Liver (tissue), 3 donors: ENCODE measurements at regions not wholly inside any gene's neighbourhood (a gene's known extent, or its start where the extent isn't known, plus 50 kb on each side); places are given as distances from the start of the nearest gene placed in this dataset.

Source experiments
- ATF3 ChIP-seq: IDR thresholded peaks from 2 replicates; pipeline ENCODE4 v1.6.1; 2016; ENCODE audit warnings: antibody characterized with exemption
- CTCF ChIP-seq: fragments of 150-350 bp; IDR thresholded peaks from 2 replicates; pipeline ENCODE4 v1.5.1; 2017; ENCODE audit warnings: improper control_type of control experiment, low read depth, low read length; ENCODE audit not compliant: missing input control
- EGR1 ChIP-seq, 2 donors: IDR thresholded peaks; 2 replicates each; pipeline ENCODE4 v1.6.1; 2016 to 2018; ENCODE audit warnings: antibody characterized with exemption in 2 of 2, low read depth in 2 of 2
- FOXA2 ChIP-seq: IDR thresholded peaks from 2 replicates; pipeline ENCODE4 v1.6.1; 2016; ENCODE audit warnings: antibody characterized with exemption
- GABPA ChIP-seq, 2 donors: IDR thresholded peaks in 1 of 2; conservative IDR thresholded peaks in 1 of 2; 2 replicates each; pipeline ENCODE4 v1.6.1; 2016; ENCODE audit warnings: antibody characterized with exemption in 2 of 2, mild to moderate bottlenecking in 1 of 2, moderate library complexity in 1 of 2
- HNF4A ChIP-seq, 2 donors: conservative IDR thresholded peaks; 2 replicates each; pipeline ENCODE4 v1.6.1; 2016; ENCODE audit warnings: antibody characterized with exemption in 2 of 2, mild to moderate bottlenecking in 2 of 2
- JUND ChIP-seq, 2 donors: IDR thresholded peaks; 2 replicates each; pipeline ENCODE4 v1.6.1; 2016; ENCODE audit warnings: antibody characterized with exemption in 2 of 2
- MAX ChIP-seq: IDR thresholded peaks from 2 replicates; pipeline ENCODE4 v1.6.1; 2016; ENCODE audit warnings: antibody characterized with exemption
- NR2F2 ChIP-seq: IDR thresholded peaks from 2 replicates; pipeline ENCODE4 v1.6.1; 2016; ENCODE audit warnings: antibody characterized with exemption
- RAD21 ChIP-seq, 2 donors: IDR thresholded peaks; 2 replicates each; pipeline ENCODE4 v1.6.1; 2016; ENCODE audit warnings: antibody characterized with exemption in 2 of 2, mild to moderate bottlenecking in 2 of 2
- REST ChIP-seq: IDR thresholded peaks from 2 replicates; pipeline ENCODE4 v1.6.1; 2016; ENCODE audit warnings: antibody characterized with exemption, mild to moderate bottlenecking
- TAF1 ChIP-seq: conservative IDR thresholded peaks from 2 replicates; pipeline ENCODE4 v1.6.1; 2016; ENCODE audit warnings: antibody characterized with exemption, mild to moderate bottlenecking
- YY1 ChIP-seq: IDR thresholded peaks from 2 replicates; pipeline ENCODE4 v1.6.1; 2016; ENCODE audit warnings: antibody characterized with exemption, mild to moderate bottlenecking
- ZBTB33 ChIP-seq: IDR thresholded peaks from 2 replicates; pipeline ENCODE4 v1.6.1; 2016; ENCODE audit warnings: antibody characterized with exemption
- donor health status: healthy.
- donor health status: healthy.

GRCh38 chr7:131157530-131158243 is 170.0 kb upstream of the MKLN1 start:
- TF ChIP-seq CTCF (no peak), JUND (IDR thresholded peaks at IDR 0.05) (no peak), REST (no peak), HNF4A (conservative IDR thresholded peaks at IDR 0.05) (no peak), GABPA (IDR thresholded peaks at IDR 0.05 in 1 of 2, conservative IDR thresholded peaks at IDR 0.05 in 1 of 2) (no peak), ZBTB33 (no peak), YY1 (no peak), NR2F2 (no peak), MAX (no peak), ATF3 (no peak), FOXA2 (no peak), EGR1 (IDR thresholded peaks at IDR 0.05; ENCODE audit: low read depth in 2 of 2) (no peak), TAF1 (no peak), RAD21 (IDR thresholded peaks at IDR 0.05) (no peak)
